Peyer's patch (tissue), 4 donors: ENCODE measurements at regions not wholly inside any gene's neighbourhood (a gene's known extent, or its start where the extent isn't known, plus 50 kb on each side); places are given as distances from the start of the nearest gene placed in this dataset.

ENCODE experiments used
- CTCF ChIP-seq, 6 experiments: fragments of 450-650 bp in 4 of 6; fragments of 200-600 bp in 2 of 6; sonication (generic) in 1 of 6; IDR thresholded peaks; one replicate each; pipeline ENCODE4 v1.5.1; 2017 to 2019; ENCODE audit warnings: antibody characterized with exemption in 6 of 6, mild to moderate bottlenecking in 3 of 6, moderate library complexity in 1 of 6
- POLR2A ChIP-seq, 2 donors: fragments of 450-650 bp; IDR thresholded peaks; one replicate each; pipeline ENCODE4 v1.5.1; 2017; ENCODE audit warnings: antibody characterized with exemption in 2 of 2, mild to moderate bottlenecking in 2 of 2, moderate library complexity in 2 of 2

GRCh38 chr11:34757026-34757451 is 136.1 kb downstream of the EHF start:
- TF ChIP-seq CTCF (IDR thresholded peaks at IDR 0.05) (no peak), POLR2A (IDR thresholded peaks at IDR 0.05) (no peak)
